Caco-2 (cell line): ENCODE measurements at regions not wholly inside any gene's neighbourhood (a gene's known extent, or its start where the extent isn't known, plus 50 kb on each side); places are given as distances from the start of the nearest gene placed in this dataset.
"Not testable (repeated sequence)": the region's sequence is repeated elsewhere in the genome, so short reads cannot be mapped to it uniquely, and the experiment has no call there.

Source experiments
- BruUV-seq: library from RNA; stranded (reverse); fragments of 400-500 nt; replicated peaks from 2 replicates; lab custom pipeline; 2021; lab: Mats Ljungman, UMichigan
- CTCF ChIA-PET: fragments of 300-600 bp; sonication (Branson Sonifier 250); formaldehyde crosslinking; loops from one replicate; lab custom pipeline; 2022; ENCODE audit warnings: antibody characterized with exemption; lab: Charles Lee
- POLR2A ChIA-PET: fragments of 300-600 bp; sonication (Branson Sonifier 250); formaldehyde crosslinking; loops from one replicate; lab custom pipeline; 2022; ENCODE audit warnings: antibody characterized with exemption; lab: Charles Lee
- DNase-seq, 2 experiments: peaks; one replicate each; pipeline versions ENCODE4 v3.0.0 to v3.0.0-alpha.2; 2020 to 2022
- H3K27me3 ChIP-seq: replicated peaks from 2 replicates; pipeline ENCODE4 v1.6.0; 2011; ENCODE audit warnings: low read length; ENCODE audit not compliant: control insufficient read depth, insufficient read depth
- H3K36me3 ChIP-seq: 2 replicates; pipeline ENCODE4 v1.5.1; 2011; ENCODE audit warnings: low read length; ENCODE audit not compliant: control insufficient read depth, insufficient read depth
- H3K4me1 ChIP-seq: fragments of 250-450 bp; sonication (Bioruptor Pico); 2 replicates; pipeline ENCODE4 v1.5.1; 2020; ENCODE audit warnings: mild to moderate bottlenecking
- H3K4me3 ChIP-seq: 2 replicates; pipeline ENCODE4 v1.5.1; 2011; ENCODE audit warnings: low read depth, mild to moderate bottlenecking, control low read depth, low read length
- H3K9me3 ChIP-seq: fragments of 250-450 bp; sonication (Bioruptor Pico); 2 replicates; pipeline ENCODE4 v1.5.1; 2020; ENCODE audit warnings: mild to moderate bottlenecking, moderate library complexity
- H3K27ac Mint-ChIP-seq: one replicate; pipeline ENCODE4 v1.8.0; 2022; ENCODE audit warnings: mixed read lengths; ENCODE audit not compliant: unreplicated experiment
- H3K27me3 Mint-ChIP-seq: one replicate; pipeline ENCODE4 v1.8.0; 2022; ENCODE audit warnings: mixed read lengths; ENCODE audit not compliant: insufficient read depth, unreplicated experiment
- H3K36me3 Mint-ChIP-seq: one replicate; pipeline ENCODE4 v1.8.0; 2022; ENCODE audit warnings: mild to moderate bottlenecking, mixed read lengths; ENCODE audit not compliant: insufficient read depth, unreplicated experiment
- H3K4me1 Mint-ChIP-seq: one replicate; pipeline ENCODE4 v1.8.0; 2022; ENCODE audit warnings: low read depth, mixed read lengths; ENCODE audit not compliant: unreplicated experiment
- H3K4me3 Mint-ChIP-seq: one replicate; pipeline ENCODE4 v1.8.0; 2022; ENCODE audit warnings: mild to moderate bottlenecking, moderate library complexity, mixed read lengths; ENCODE audit not compliant: unreplicated experiment
- H3K9me3 Mint-ChIP-seq: one replicate; pipeline ENCODE4 v1.8.0; 2022; ENCODE audit warnings: mixed read lengths; ENCODE audit not compliant: unreplicated experiment
- intact Hi-C: fragments of 100-400 bp; cut with micrococcal nuclease; formaldehyde crosslinking; loops from one replicate; pipeline ENCODE4 v1.10.0; 2022; ENCODE audit not compliant: unreplicated experiment
- TF ChIP-seq, protein P1 (sequence below), 2 experiments: fragments of 200-600 bp in 1 of 2; IDR thresholded peaks; 1 replicate in 1 of 2; 2 replicates in 1 of 2; pipeline versions ENCODE4 v1.5.1 to v1.8.0; 2011 to 2022; ENCODE audit warnings: antibody characterized with exemption in 1 of 2, control low read depth in 1 of 2, inconsistent platforms in 1 of 2, low read depth in 1 of 2, low read length in 1 of 2, mild to moderate bottlenecking in 1 of 2, moderate library complexity in 1 of 2; ENCODE audit not compliant: insufficient read depth in 1 of 2, severe bottlenecking in 1 of 2, unreplicated experiment in 1 of 2

DNA sequence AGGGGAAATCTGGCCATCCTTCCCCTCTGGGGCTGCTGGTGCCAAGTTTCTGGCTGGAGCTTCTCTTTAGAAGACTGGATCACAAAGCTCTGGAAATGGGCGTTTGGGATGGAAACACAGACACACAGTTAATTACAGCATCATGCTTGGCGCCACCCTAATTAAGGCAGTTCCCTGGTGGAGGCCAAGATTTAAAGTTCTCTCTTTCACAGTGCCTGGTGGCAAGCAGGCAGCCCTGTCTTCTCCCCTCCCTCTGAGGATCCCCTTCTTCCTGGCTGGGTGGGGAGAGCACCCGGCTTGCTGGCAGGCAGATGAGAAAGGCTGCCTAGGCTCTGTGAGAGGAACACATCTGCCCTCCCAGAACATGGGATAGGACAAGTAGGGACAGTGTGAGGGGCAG is 59.0 kb upstream of the NKD1 start:
- Mint-ChIP-seq H3K4me3 (no peak overlapping the region), H3K27me3 (no peaks in the 10 kb centered on the region), H3K27ac (no peak overlapping the region), H3K9me3 (peaks cover 16% of the 10 kb centered on the region), H3K36me3 (no peaks in the 10 kb centered on the region), H3K4me1 (no peaks in the 10 kb centered on the region)
- no peak for DNase-seq
- TF ChIP-seq, protein P1, sequence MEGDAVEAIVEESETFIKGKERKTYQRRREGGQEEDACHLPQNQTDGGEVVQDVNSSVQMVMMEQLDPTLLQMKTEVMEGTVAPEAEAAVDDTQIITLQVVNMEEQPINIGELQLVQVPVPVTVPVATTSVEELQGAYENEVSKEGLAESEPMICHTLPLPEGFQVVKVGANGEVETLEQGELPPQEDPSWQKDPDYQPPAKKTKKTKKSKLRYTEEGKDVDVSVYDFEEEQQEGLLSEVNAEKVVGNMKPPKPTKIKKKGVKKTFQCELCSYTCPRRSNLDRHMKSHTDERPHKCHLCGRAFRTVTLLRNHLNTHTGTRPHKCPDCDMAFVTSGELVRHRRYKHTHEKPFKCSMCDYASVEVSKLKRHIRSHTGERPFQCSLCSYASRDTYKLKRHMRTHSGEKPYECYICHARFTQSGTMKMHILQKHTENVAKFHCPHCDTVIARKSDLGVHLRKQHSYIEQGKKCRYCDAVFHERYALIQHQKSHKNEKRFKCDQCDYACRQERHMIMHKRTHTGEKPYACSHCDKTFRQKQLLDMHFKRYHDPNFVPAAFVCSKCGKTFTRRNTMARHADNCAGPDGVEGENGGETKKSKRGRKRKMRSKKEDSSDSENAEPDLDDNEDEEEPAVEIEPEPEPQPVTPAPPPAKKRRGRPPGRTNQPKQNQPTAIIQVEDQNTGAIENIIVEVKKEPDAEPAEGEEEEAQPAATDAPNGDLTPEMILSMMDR (IDR thresholded peaks at IDR 0.05; ENCODE audit: insufficient read depth in 1 of 2, low read depth in 1 of 2, low read length in 1 of 2, severe bottlenecking in 1 of 2, unreplicated experiment in 1 of 2): no peak
- no peak overlapping the region for H3K4me3 ChIP-seq
- H3K4me1 ChIP-seq: no peaks in the 10 kb centered on the region
- H3K27me3 ChIP-seq: no peaks in the 10 kb centered on the region
- no TSS peak for BruUV-seq
- H3K9me3 ChIP-seq: peaks cover 7% of the 10 kb centered on the region; the same call in 1 of the 2 replicates
- CTCF ChIA-PET: no interaction called here
- POLR2A ChIA-PET: no interaction called here
- no peaks in the 10 kb centered on the region for H3K36me3 ChIP-seq
- intact Hi-C loops: no loop called here

DNA sequence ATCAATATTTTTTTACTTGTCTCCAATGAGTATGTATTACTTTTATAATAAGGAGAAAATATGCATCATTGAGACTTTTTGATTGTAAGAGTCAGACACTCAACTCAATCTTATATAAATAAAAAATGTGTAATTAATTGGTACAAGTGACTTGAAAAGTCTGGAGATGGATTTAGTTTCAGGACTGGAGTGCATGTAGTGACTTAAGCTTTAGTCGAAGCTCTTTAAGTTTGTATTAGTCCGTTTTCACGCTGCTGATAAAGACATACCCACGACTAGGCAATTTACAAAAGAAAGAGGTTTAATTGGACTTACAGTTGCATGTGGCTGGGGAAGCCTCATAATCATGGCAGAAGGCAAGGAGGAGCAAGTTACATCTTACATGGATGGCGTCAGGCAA is 60.7 kb upstream of the NKD1 start:
- BruUV-seq: no TSS peak
- Histone ChIP-seq H3K36me3 (no peaks in the 10 kb centered on the region), H3K4me3 (no peak overlapping the region), H3K27me3 (no peaks in the 10 kb centered on the region), H3K9me3 (peaks cover 7% of the 10 kb centered on the region; the same call in 1 of the 2 replicates), H3K4me1 (no peaks in the 10 kb centered on the region)
- H3K4me1 Mint-ChIP-seq: no peaks in the 10 kb centered on the region
- no peak for DNase-seq
- ChIA-PET POLR2A (no interaction called here), CTCF (no interaction called here)
- TF ChIP-seq, protein P1 (IDR thresholded peaks at IDR 0.05; ENCODE audit: insufficient read depth in 1 of 2, low read depth in 1 of 2, low read length in 1 of 2, severe bottlenecking in 1 of 2, unreplicated experiment in 1 of 2): no peak
- no peaks in the 10 kb centered on the region for H3K36me3 Mint-ChIP-seq
- no peaks in the 10 kb centered on the region for H3K27me3 Mint-ChIP-seq
- peaks cover 22% of the 10 kb centered on the region for H3K9me3 Mint-ChIP-seq
- intact Hi-C loops: no loop called here
- H3K27ac Mint-ChIP-seq: no peak overlapping the region
- H3K4me3 Mint-ChIP-seq: no peak overlapping the region

DNA sequence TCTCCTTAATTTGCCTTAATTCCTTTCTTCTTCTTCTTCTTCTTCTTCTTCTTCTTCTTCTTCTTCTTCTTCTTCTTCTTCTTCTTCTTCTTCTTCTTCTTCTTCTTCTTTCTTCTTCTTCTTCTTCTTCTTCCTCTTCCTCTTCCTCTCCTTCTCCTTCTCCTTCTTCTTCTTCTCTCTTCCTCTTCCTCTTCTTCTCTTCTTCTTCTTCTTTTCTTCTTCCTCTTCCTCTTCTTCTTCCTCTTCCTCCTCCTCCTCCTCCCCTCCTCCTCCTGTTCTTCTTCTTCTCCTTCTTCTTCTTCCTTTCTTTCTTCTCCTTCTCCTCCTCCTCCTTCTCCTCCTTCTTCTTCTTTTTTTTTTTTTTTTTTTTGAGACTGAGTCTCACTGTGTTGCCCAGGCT is 62.0 kb upstream of the NKD1 start:
- H3K27me3 ChIP-seq, H3K4me1 Mint-ChIP-seq, H3K4me3 Mint-ChIP-seq, BruUV-seq, H3K27ac Mint-ChIP-seq, POLR2A ChIA-PET, H3K36me3 Mint-ChIP-seq, H3K36me3 ChIP-seq, intact Hi-C loops, H3K4me1 ChIP-seq, CTCF ChIA-PET, DNase-seq, H3K27me3 Mint-ChIP-seq, H3K9me3 ChIP-seq, H3K4me3 ChIP-seq: not testable (repeated sequence)
- peaks cover 22% of the 10 kb centered on the region for H3K9me3 Mint-ChIP-seq

DNA sequence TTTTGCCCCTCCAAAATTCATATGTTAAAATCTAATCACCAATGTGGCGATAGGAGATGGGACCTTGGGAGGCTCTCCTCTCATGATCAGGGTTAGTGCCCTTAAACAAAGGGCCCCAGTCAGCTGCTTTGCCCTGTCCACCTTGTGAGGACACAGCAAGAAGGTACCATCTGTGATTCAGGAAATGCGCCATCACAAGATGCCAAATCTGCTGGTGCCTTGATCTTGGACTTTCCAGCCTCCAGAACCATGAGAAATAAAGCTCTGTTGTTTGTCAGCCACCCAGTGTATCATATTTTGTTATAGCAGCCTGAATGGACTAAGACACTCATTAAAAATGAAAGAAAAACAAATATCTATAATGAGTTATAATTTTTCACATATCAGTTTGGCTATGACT is 63.0 kb upstream of the NKD1 start:
- Mint-ChIP-seq H3K9me3 (peaks cover 22% of the 10 kb centered on the region), H3K27ac (no peak overlapping the region), H3K36me3 (no peaks in the 10 kb centered on the region), H3K4me1 (no peaks in the 10 kb centered on the region), H3K4me3 (no peak overlapping the region), H3K27me3 (no peaks in the 10 kb centered on the region)
- TF ChIP-seq, protein P1 (IDR thresholded peaks at IDR 0.05; ENCODE audit: insufficient read depth in 1 of 2, low read depth in 1 of 2, low read length in 1 of 2, severe bottlenecking in 1 of 2, unreplicated experiment in 1 of 2): no peak
- Histone ChIP-seq H3K36me3 (no peaks in the 10 kb centered on the region), H3K27me3 (no peaks in the 10 kb centered on the region), H3K9me3 (peaks cover 7% of the 10 kb centered on the region; the same call in 1 of the 2 replicates), H3K4me1 (no peaks in the 10 kb centered on the region), H3K4me3 (no peak overlapping the region)
- intact Hi-C loops: no loop called here
- ChIA-PET CTCF (no interaction called here), POLR2A (no interaction called here)
- DNase-seq: no peak
- no TSS peak for BruUV-seq
